ENCODE measurements at regions not wholly inside any gene's neighbourhood (a gene's known extent, or its start where the extent isn't known, plus 50 kb on each side); places are given as distances from the start of the nearest gene placed in this dataset.

- in situ Hi-C loops (cut with HindIII; ENCODE audit: low pct_unique_long_range_greater_than_20kb, low sequenced_read_pairs) = no loop called here
- DNase-seq (ENCODE audit: low read depth in 1 of 2, low spot score in 1 of 2) = no peak
- no peak for TF ChIP-seq JUND (IDR thresholded peaks at IDR 0.05; ENCODE audit: low read depth)
Observed at GRCh38 chr15:91784973-91785709, 68.4 kb upstream of the SLCO3A1 start.

- in situ Hi-C loops (cut with HindIII; ENCODE audit: low pct_unique_long_range_greater_than_20kb, low sequenced_read_pairs) = no loop called here
- peak in 1 of 2 experiments; percentile 27 for DNase-seq (ENCODE audit: low read depth in 1 of 2, low spot score in 1 of 2)
- no peak for TF ChIP-seq JUND (IDR thresholded peaks at IDR 0.05; ENCODE audit: low read depth)
Observed at GRCh38 chr15:91787198-91787597, 66.3 kb upstream of the SLCO3A1 start.

GRCh38 chr15:91789136-91789535, 64.4 kb upstream of the SLCO3A1 start:
- in situ Hi-C loops (cut with HindIII; ENCODE audit: low pct_unique_long_range_greater_than_20kb, low sequenced_read_pairs) = no loop called here
- no peak for TF ChIP-seq JUND (IDR thresholded peaks at IDR 0.05; ENCODE audit: low read depth)
- no peak for DNase-seq (ENCODE audit: low read depth in 1 of 2, low spot score in 1 of 2)

- in situ Hi-C loops (cut with HindIII; ENCODE audit: low pct_unique_long_range_greater_than_20kb, low sequenced_read_pairs) = no loop called here
- no peak for TF ChIP-seq JUND (IDR thresholded peaks at IDR 0.05; ENCODE audit: low read depth)
- DNase-seq (ENCODE audit: low read depth in 1 of 2, low spot score in 1 of 2) = no peak
Observed at GRCh38 chr15:91790836-91791235, 62.7 kb upstream of the SLCO3A1 start.

- DNase-seq (ENCODE audit: low read depth in 1 of 2, low spot score in 1 of 2) = no peak
- in situ Hi-C loops (cut with HindIII; ENCODE audit: low pct_unique_long_range_greater_than_20kb, low sequenced_read_pairs) = no loop called here
- no peak for TF ChIP-seq JUND (IDR thresholded peaks at IDR 0.05; ENCODE audit: low read depth)
Observed at GRCh38 chr15:91793771-91794170, 59.7 kb upstream of the SLCO3A1 start.

GRCh38 chr15:91795235-91795634, 58.3 kb upstream of the SLCO3A1 start:
- TF ChIP-seq JUND (IDR thresholded peaks at IDR 0.05; ENCODE audit: low read depth) = no peak
- in situ Hi-C loops (cut with HindIII; ENCODE audit: low pct_unique_long_range_greater_than_20kb, low sequenced_read_pairs) = no loop called here
- DNase-seq (ENCODE audit: low read depth in 1 of 2, low spot score in 1 of 2) = no peak

GRCh38 chr15:91801836-91802534, 51.5 kb upstream of the SLCO3A1 start:
- no peak for DNase-seq (ENCODE audit: low read depth in 1 of 2, low spot score in 1 of 2)
- TF ChIP-seq JUND (IDR thresholded peaks at IDR 0.05; ENCODE audit: low read depth) = no peak
- in situ Hi-C loops (cut with HindIII; ENCODE audit: low pct_unique_long_range_greater_than_20kb, low sequenced_read_pairs) = no loop called here

- DNase-seq (ENCODE audit: low read depth in 1 of 2, low spot score in 1 of 2) = no peak
- TF ChIP-seq JUND (IDR thresholded peaks at IDR 0.05; ENCODE audit: low read depth) = no peak
Observed at GRCh38 chr15:91803260-91803659, 50.2 kb upstream of the SLCO3A1 start.

More at GRCh38 chr15:91803260-91803659, 50.2 kb upstream of the SLCO3A1 start:
- in situ Hi-C loops (cut with HindIII; ENCODE audit: low pct_unique_long_range_greater_than_20kb, low sequenced_read_pairs) = no loop called here
